Fibroblast of mammary gland (primary cell): ENCODE measurements at regions not wholly inside any gene's neighbourhood (a gene's known extent, or its start where the extent isn't known, plus 50 kb on each side); places are given as distances from the start of the nearest gene placed in this dataset.

Experiments used
- DNase-seq: peaks from one replicate; pipeline ENCODE4 v3.0.0-alpha.2; 2010; ENCODE audit warnings: low read depth
- H3K4me3 ChIP-seq: 2 replicates; pipeline ENCODE4 v1.5.1; 2011; ENCODE audit warnings: low read depth, mild to moderate bottlenecking, low read length, moderate library complexity; ENCODE audit not compliant: control insufficient read depth
- CTCF ChIP-seq: conservative IDR thresholded peaks from 2 replicates; pipeline ENCODE4 v1.5.1; 2011; ENCODE audit warnings: low read depth, low read length, inconsistent platforms; ENCODE audit not compliant: control insufficient read depth, insufficient read depth

GRCh38 chrX:39560271-39560670 is 537.5 kb downstream of the BCOR start:
- no peak for DNase-seq
- no peak overlapping the region for H3K4me3 ChIP-seq
- no peak for TF ChIP-seq CTCF

DNA sequence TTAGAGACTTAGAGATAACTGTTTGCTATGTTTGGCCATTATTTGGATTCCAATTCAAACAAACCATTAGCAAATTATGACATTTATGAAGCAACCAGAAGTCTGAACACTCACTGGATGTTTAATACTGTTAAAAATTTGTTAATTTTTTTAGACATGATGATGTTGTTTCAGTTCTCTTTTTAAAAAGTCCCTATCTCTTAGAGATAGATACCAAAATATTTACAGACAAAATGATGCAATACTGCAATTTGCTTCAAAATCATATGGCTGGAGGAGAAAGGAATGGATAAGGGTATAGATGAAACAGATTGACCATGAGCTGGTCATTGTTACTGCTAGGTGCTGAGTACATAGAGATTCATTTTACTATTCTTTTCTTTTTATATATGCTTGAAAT is 534.6 kb downstream of the BCOR start:
- no peak for TF ChIP-seq CTCF
- no peak overlapping the region for H3K4me3 ChIP-seq
- no peak for DNase-seq

- no peak overlapping the region for H3K4me3 ChIP-seq
- no peak for TF ChIP-seq CTCF
These were observed 533.0 kb downstream of the BCOR start for GRCh38 chrX:39564751-39565150.

GRCh38 chrX:39574178-39574577 is 523.6 kb downstream of the BCOR start:
- no peak for DNase-seq
- no peak for TF ChIP-seq CTCF
- no peak overlapping the region for H3K4me3 ChIP-seq

More at GRCh38 chrX:39564751-39565150, 533.0 kb downstream of the BCOR start:
- no peak for DNase-seq

DNA sequence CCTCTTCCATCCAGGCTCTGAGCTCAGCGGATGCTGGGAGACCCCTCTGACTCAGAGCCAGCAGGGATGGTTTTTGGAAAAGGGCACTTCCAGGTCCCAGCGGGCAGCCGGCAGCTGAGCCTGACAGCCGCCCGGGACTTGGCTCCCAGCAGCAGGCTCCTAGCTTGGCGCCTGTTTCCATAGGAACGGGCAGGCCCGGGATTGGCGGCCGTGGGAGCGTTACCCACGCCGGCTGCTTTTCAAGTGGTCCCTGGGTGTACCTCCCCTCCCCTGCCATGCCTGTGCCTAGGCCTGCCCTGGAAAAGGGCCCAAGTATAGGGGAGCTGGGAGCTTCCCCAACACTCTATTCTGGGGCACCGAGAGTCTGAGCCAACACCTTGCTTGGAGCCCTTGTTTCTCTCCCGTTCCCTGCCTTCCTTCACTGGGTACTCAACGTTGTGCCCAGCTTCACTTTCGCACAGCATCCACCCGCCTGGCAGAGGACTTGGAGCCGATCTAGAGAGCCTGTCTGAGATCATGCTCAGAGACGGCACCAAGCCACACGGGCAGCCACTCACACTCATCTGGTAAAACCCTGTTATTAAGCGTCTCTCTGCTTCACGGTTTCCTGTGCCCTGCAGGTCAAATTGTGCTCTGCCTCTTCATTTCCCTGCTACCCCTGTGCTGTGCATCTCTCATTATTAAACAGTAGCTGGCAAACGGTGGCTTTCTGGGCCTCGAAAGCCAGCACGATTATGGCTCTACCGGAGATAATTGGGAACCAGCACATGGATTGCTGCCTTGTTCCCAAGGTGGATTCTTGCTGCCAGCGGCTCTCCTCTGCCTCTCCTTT is 521.5 kb downstream of the BCOR start:
- TF ChIP-seq CTCF = no peak
- no peak for DNase-seq
- H3K4me3 ChIP-seq = no peak overlapping the region

DNA sequence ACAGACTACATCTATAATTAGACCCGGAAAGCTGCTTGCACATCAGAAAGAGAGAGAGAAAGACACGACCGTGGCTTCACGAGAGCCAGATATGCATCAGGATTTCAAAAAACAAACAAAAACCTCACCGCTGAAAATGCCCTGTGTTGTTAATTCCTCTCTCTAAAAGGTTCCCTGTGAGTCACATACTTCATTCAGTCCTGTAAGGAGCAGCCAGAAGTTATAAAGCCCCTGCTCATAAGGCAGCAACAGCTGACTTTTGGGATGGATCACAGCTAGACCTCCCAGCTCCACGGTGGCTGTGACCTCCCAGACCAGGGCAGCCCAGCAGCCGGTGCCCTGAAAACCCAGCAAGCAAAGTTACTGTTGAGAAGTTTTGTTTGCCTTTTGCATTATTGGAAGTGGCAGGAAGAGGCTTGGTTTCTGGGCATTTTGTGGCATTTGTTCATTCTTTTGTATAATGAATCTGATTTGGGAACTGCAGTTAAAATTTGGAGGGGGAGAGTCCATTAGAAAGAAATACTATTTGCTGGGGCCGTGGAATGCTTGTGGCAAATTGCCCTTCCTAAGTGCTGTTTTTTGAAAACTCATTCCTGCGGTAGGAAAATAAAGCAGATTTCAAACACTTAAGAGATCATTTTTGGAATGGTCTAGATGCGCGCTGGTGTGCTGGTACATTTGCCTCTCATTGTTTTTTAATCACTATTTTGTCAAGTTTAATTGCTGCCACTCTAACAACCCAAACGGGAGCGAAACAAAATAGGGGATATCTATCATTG is 520.4 kb downstream of the BCOR start:
- TF ChIP-seq CTCF = no peak
- no peak overlapping the region for H3K4me3 ChIP-seq
- no peak for DNase-seq
